ENCODE measurements at regions not wholly inside any gene's neighbourhood (a gene's known extent, or its start where the extent isn't known, plus 50 kb on each side); places are given as distances from the start of the nearest gene placed in this dataset.

DNA sequence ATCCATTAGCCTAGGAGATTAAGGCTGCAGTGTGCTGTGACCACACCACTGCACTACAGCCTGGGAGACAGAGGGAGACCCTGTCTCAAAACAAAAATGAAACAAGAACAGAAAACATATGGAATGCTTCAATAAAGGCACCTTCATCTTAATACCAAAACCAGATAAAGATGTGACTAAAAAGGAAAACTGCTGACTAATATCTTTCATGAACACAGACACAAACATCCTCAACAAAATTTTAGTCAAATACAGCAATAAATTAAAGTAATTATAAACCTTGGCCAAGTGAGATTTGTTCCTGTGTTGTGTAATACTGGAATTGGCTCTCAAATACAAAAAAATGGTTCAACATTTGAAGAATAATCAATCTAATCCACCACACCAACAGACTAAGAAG lies 103.5 kb downstream of the PRR20E start:
- Histone ChIP-seq H3K36me3 (ENCODE audit: insufficient read depth) (no peaks in the 10 kb centered on the region), H3K9me2 (ENCODE audit: insufficient read depth) (no peaks in the 10 kb centered on the region), H3K27me3 (ENCODE audit: insufficient read depth) (no peaks in the 10 kb centered on the region), H3K4me3 (no peak overlapping the region), H3K4me2 (no peak overlapping the region), H3F3A (replicated peaks; ENCODE audit: low read depth) (no peaks in the 10 kb centered on the region), H3K4me1 (ENCODE audit: insufficient read depth) (no peaks in the 10 kb centered on the region), H4K20me1 (replicated peaks; ENCODE audit: insufficient read depth) (no peaks in the 10 kb centered on the region), H3K27ac (ENCODE audit: low read depth) (no peak overlapping the region), H3K79me2 (replicated peaks; ENCODE audit: insufficient read depth) (no peaks in the 10 kb centered on the region), H2AFZ (no peak overlapping the region)
- ATAC-seq (no peak), DNase-seq (ENCODE audit: low spot score) (no peak)
- Mint-ChIP-seq H3K36me3 (ENCODE audit: low read depth) (no peaks in the 10 kb centered on the region), H3K27me3 (ENCODE audit: insufficient read depth, low read depth, poor library complexity) (peaks cover 1% of the 10 kb centered on the region), H3K27ac (no peak overlapping the region), H3K9me3 (peaks cover 7% of the 10 kb centered on the region; the same call in 1 of the 3 replicates), H3K4me3 (no peak overlapping the region), H3K4me1 (no peaks in the 10 kb centered on the region)
- TF ChIP-seq EZH2phosphoT487 (IDR thresholded peaks at IDR 0.05; ENCODE audit: unreplicated experiment), result no peak
- no peak for TF ChIP-seq ZNF114 (CRISPR knock-in tag; IDR thresholded peaks at IDR 0.05)
- TF ChIP-seq EZH2 (IDR thresholded peaks at IDR 0.05; ENCODE audit: low read depth, unreplicated experiment), result no peak
- TF ChIP-seq CREB1 (CRISPR knock-in tag; IDR thresholded peaks at IDR 0.05; ENCODE audit: low read depth), result no peak
- no peak for TF ChIP-seq REST (IDR thresholded peaks at IDR 0.05; ENCODE audit: unreplicated experiment)
- no peak for TF ChIP-seq ZNF331 (CRISPR knock-in tag; IDR thresholded peaks at IDR 0.05; ENCODE audit: low read depth)
- TF ChIP-seq NANOG (IDR thresholded peaks at IDR 0.05; ENCODE audit: borderline replicate concordance), result no peak
- no peak for TF ChIP-seq CTCF (conservative IDR thresholded peaks at IDR 0.05; ENCODE audit: low read depth in 2 of 2)
- TF ChIP-seq, protein P1, sequence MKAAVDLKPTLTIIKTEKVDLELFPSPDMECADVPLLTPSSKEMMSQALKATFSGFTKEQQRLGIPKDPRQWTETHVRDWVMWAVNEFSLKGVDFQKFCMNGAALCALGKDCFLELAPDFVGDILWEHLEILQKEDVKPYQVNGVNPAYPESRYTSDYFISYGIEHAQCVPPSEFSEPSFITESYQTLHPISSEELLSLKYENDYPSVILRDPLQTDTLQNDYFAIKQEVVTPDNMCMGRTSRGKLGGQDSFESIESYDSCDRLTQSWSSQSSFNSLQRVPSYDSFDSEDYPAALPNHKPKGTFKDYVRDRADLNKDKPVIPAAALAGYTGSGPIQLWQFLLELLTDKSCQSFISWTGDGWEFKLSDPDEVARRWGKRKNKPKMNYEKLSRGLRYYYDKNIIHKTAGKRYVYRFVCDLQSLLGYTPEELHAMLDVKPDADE (IDR thresholded peaks at IDR 0.05), result no peak
- no peak for TF ChIP-seq POLR2AphosphoS5 (IDR thresholded peaks at IDR 0.05; ENCODE audit: low read depth)
- no peak for TF ChIP-seq STAT1 (IDR thresholded peaks at IDR 0.05; ENCODE audit: unreplicated experiment)
- no peak for TF ChIP-seq JUNB (IDR thresholded peaks at IDR 0.05; ENCODE audit: unreplicated experiment)
- TF ChIP-seq ZNF462 (CRISPR knock-in tag; IDR thresholded peaks at IDR 0.05), result no peak

Data from GM23338 (cell line).